CD4-positive, alpha-beta memory T cell (primary cell): ENCODE measurements at regions not wholly inside any gene's neighbourhood (a gene's known extent, or its start where the extent isn't known, plus 50 kb on each side); places are given as distances from the start of the nearest gene placed in this dataset.

ENCODE experiments used
- CTCF ChIA-PET: fragments of 350-600 bp; sonication (Branson Sonifier 250); formaldehyde crosslinking; loops from one replicate; lab custom pipeline; 2021; ENCODE audit warnings: inconsistent platforms; ENCODE audit not compliant: partially characterized antibody; lab: Charles Lee
- POLR2A ChIA-PET: fragments of 350-600 bp; sonication (Branson Sonifier 250); formaldehyde crosslinking; loops from one replicate; lab custom pipeline; 2021; ENCODE audit not compliant: partially characterized antibody; lab: Charles Lee
- DNase-seq, 5 donors: peaks; one replicate each; pipeline versions ENCODE4 v3.0.0 to v3.0.0-alpha.2; 2020 to 2022; ENCODE audit warnings: mixed read lengths in 1 of 5
- H3K27ac ChIP-seq: one replicate; pipeline ENCODE4 v1.7.0; 2013; ENCODE audit warnings: low read depth, low read length
- H3K27me3 ChIP-seq: 2 replicates; pipeline ENCODE4 v1.7.0; 2013; ENCODE audit warnings: mild to moderate bottlenecking, low read length, moderate library complexity; ENCODE audit not compliant: insufficient read depth
- H3K36me3 ChIP-seq: 2 replicates; pipeline ENCODE4 v1.7.0; 2013; ENCODE audit warnings: mild to moderate bottlenecking, low read length, moderate library complexity; ENCODE audit not compliant: insufficient read depth
- H3K4me1 ChIP-seq: 2 replicates; pipeline ENCODE4 v1.7.0; 2013; ENCODE audit warnings: mild to moderate bottlenecking, low read length, moderate library complexity; ENCODE audit not compliant: insufficient read depth
- H3K4me3 ChIP-seq, 2 donors: one replicate each; pipeline ENCODE4 v1.7.0; 2013; ENCODE audit warnings: low read length in 2 of 2, mild to moderate bottlenecking in 1 of 2
- H3K9me3 ChIP-seq, 2 donors: one replicate each; pipeline ENCODE4 v1.7.0; 2013; ENCODE audit warnings: low read length in 2 of 2, control low read depth in 1 of 2; ENCODE audit not compliant: control insufficient read depth in 1 of 2
- H3K27ac Mint-ChIP-seq, 7 donors: one replicate each; pipeline ENCODE4 v1.8.0; 2020 to 2021; ENCODE audit warnings: mixed read lengths in 7 of 7, mild to moderate bottlenecking in 6 of 7, inconsistent platforms in 3 of 7, moderate library complexity in 3 of 7
- H3K27me3 Mint-ChIP-seq, 2 donors: one replicate each; pipeline ENCODE4 v1.8.0; 2020 to 2021; ENCODE audit warnings: mixed read lengths in 2 of 2
- H3K36me3 Mint-ChIP-seq, 2 donors: one replicate each; pipeline ENCODE4 v1.8.0; 2020 to 2021; ENCODE audit warnings: mixed read lengths in 2 of 2, inconsistent platforms in 1 of 2, mild to moderate bottlenecking in 1 of 2
- H3K4me1 Mint-ChIP-seq, 4 donors: one replicate each; pipeline ENCODE4 v1.8.0; 2020 to 2021; ENCODE audit warnings: mixed read lengths in 4 of 4, mild to moderate bottlenecking in 1 of 4
- H3K4me3 Mint-ChIP-seq, 8 donors: one replicate each; pipeline ENCODE4 v1.8.0; 2020 to 2021; ENCODE audit warnings: mixed read lengths in 8 of 8, mild to moderate bottlenecking in 7 of 8, moderate library complexity in 6 of 8, inconsistent platforms in 3 of 8
- H3K9me3 Mint-ChIP-seq, 8 donors: one replicate each; pipeline ENCODE4 v1.8.0; 2020 to 2021; ENCODE audit warnings: mixed read lengths in 8 of 8, mild to moderate bottlenecking in 5 of 8, inconsistent platforms in 3 of 8, moderate library complexity in 1 of 8
- intact Hi-C: fragments of 100-400 bp; cut with micrococcal nuclease; formaldehyde crosslinking; loops from one replicate; pipeline ENCODE4 v1.15.1; 2023

GRCh38 chr9:78590068-78590467 lies 293.1 kb downstream of the PSAT1 start:
- ChIA-PET POLR2A (no interaction called here), CTCF (no interaction called here)
- H3K4me1 Mint-ChIP-seq = no peaks in the 10 kb centered on the region
- H3K27me3 ChIP-seq = no peaks in the 10 kb centered on the region
- H3K36me3 ChIP-seq = no peaks in the 10 kb centered on the region
- peaks cover 0 to 12% (median 2%) of the 10 kb centered on the region in 8 donors for H3K9me3 Mint-ChIP-seq
- no peak overlapping the region for H3K27ac ChIP-seq
- no peaks in the 10 kb centered on the region for H3K36me3 Mint-ChIP-seq
- no peak for DNase-seq
- peaks cover 1 to 2% of the 10 kb centered on the region in 2 donors for H3K27me3 Mint-ChIP-seq
- intact Hi-C loops = no loop called here
- no peak overlapping the region for H3K27ac Mint-ChIP-seq
- H3K4me1 ChIP-seq = no peaks in the 10 kb centered on the region
- no peak overlapping the region for H3K4me3 Mint-ChIP-seq
- no peak overlapping the region for H3K4me3 ChIP-seq
- no peaks in the 10 kb centered on the region for H3K9me3 ChIP-seq

- H3K9me3 Mint-ChIP-seq = peaks cover 0 to 7% (median 3%) of the 10 kb centered on the region in 8 donors
- H3K36me3 ChIP-seq = no peaks in the 10 kb centered on the region
- no peak for DNase-seq
- no peaks in the 10 kb centered on the region for H3K9me3 ChIP-seq
- H3K4me3 ChIP-seq = no peak overlapping the region
- intact Hi-C loops = no loop called here
- peaks cover 1 to 3% of the 10 kb centered on the region in 2 donors for H3K27me3 Mint-ChIP-seq
- no peak overlapping the region for H3K27ac ChIP-seq
- ChIA-PET CTCF (no interaction called here), POLR2A (no interaction called here)
- no peak overlapping the region for H3K27ac Mint-ChIP-seq
- no peaks in the 10 kb centered on the region for H3K36me3 Mint-ChIP-seq
- no peaks in the 10 kb centered on the region for H3K4me1 Mint-ChIP-seq
- no peaks in the 10 kb centered on the region for H3K27me3 ChIP-seq
- H3K4me3 Mint-ChIP-seq = no peak overlapping the region
- no peaks in the 10 kb centered on the region for H3K4me1 ChIP-seq
These were observed 295.9 kb downstream of the PSAT1 start for GRCh38 chr9:78592811-78593210.

- Histone ChIP-seq H3K9me3 (no peaks in the 10 kb centered on the region), H3K27me3 (no peaks in the 10 kb centered on the region), H3K27ac (no peak overlapping the region), H3K36me3 (no peaks in the 10 kb centered on the region), H3K4me3 (no peak overlapping the region), H3K4me1 (no peaks in the 10 kb centered on the region)
- ChIA-PET POLR2A (no interaction called here), CTCF (no interaction called here)
- Mint-ChIP-seq H3K4me3 (no peak overlapping the region), H3K36me3 (no peaks in the 10 kb centered on the region), H3K27ac (no peak overlapping the region), H3K9me3 (peaks cover 0 to 6% (median 0%) of the 10 kb centered on the region in 8 donors), H3K4me1 (no peaks in the 10 kb centered on the region), H3K27me3 (peaks cover 1 to 3% of the 10 kb centered on the region in 2 donors)
- DNase-seq = no peak
- intact Hi-C loops = no loop called here
These were observed 298.4 kb downstream of the PSAT1 start for GRCh38 chr9:78595200-78595945.

- no peak overlapping the region for H3K27ac Mint-ChIP-seq
These were observed 299.4 kb downstream of the PSAT1 start for GRCh38 chr9:78596346-78596745.

GRCh38 chr9:78598120-78598519 lies 301.2 kb downstream of the PSAT1 start:
- H3K36me3 ChIP-seq = no peaks in the 10 kb centered on the region
- CTCF ChIA-PET = no interaction called here
- Mint-ChIP-seq H3K9me3 (peaks cover 0 to 4% (median under 1%) of the 10 kb centered on the region in 8 donors), H3K27ac (no peak overlapping the region), H3K4me1 (no peaks in the 10 kb centered on the region), H3K4me3 (no peak overlapping the region), H3K36me3 (no peaks in the 10 kb centered on the region), H3K27me3 (peaks cover 1 to 3% of the 10 kb centered on the region in 2 donors)
- no peak overlapping the region for H3K4me3 ChIP-seq
- POLR2A ChIA-PET = no interaction called here
- H3K27me3 ChIP-seq = no peaks in the 10 kb centered on the region
- H3K9me3 ChIP-seq = no peaks in the 10 kb centered on the region
- no peak overlapping the region for H3K27ac ChIP-seq
- no peak for DNase-seq
- intact Hi-C loops = no loop called here
- no peaks in the 10 kb centered on the region for H3K4me1 ChIP-seq

More at GRCh38 chr9:78596346-78596745, 299.4 kb downstream of the PSAT1 start:
- H3K36me3 Mint-ChIP-seq = no peaks in the 10 kb centered on the region
- H3K4me1 Mint-ChIP-seq = no peaks in the 10 kb centered on the region
- no peak overlapping the region for H3K4me3 ChIP-seq
- H3K36me3 ChIP-seq = no peaks in the 10 kb centered on the region
- H3K27me3 ChIP-seq = no peaks in the 10 kb centered on the region
- intact Hi-C loops = no loop called here
- no peaks in the 10 kb centered on the region for H3K9me3 ChIP-seq
- no peak overlapping the region for H3K4me3 Mint-ChIP-seq
- peaks cover 0 to 4% (median 0%) of the 10 kb centered on the region in 8 donors for H3K9me3 Mint-ChIP-seq
- no peak overlapping the region for H3K27ac ChIP-seq
- no peaks in the 10 kb centered on the region for H3K4me1 ChIP-seq
- ChIA-PET CTCF (no interaction called here), POLR2A (no interaction called here)
- peaks cover 1 to 3% of the 10 kb centered on the region in 2 donors for H3K27me3 Mint-ChIP-seq
- DNase-seq = no peak

GRCh38 chr9:78599926-78600325 lies 303.0 kb downstream of the PSAT1 start:
- Histone ChIP-seq H3K27me3 (no peaks in the 10 kb centered on the region), H3K4me3 (no peak overlapping the region), H3K27ac (no peak overlapping the region), H3K4me1 (no peaks in the 10 kb centered on the region), H3K36me3 (no peaks in the 10 kb centered on the region), H3K9me3 (no peaks in the 10 kb centered on the region)
- peaks cover 0 to 1% of the 10 kb centered on the region in 2 donors for H3K27me3 Mint-ChIP-seq
- no peak overlapping the region for H3K27ac Mint-ChIP-seq
- intact Hi-C loops = no loop called here
- H3K9me3 Mint-ChIP-seq = peaks cover 0 to 7% (median 3%) of the 10 kb centered on the region in 8 donors
- H3K4me3 Mint-ChIP-seq = no peak overlapping the region
- no peaks in the 10 kb centered on the region for H3K4me1 Mint-ChIP-seq
- H3K36me3 Mint-ChIP-seq = no peaks in the 10 kb centered on the region
- CTCF ChIA-PET = interaction anchor here (1.1 kb wide), 1 partner anchor 16 kb away, joined by 3 read pairs; no protein-coding TSS in a partner anchor
- POLR2A ChIA-PET = no interaction called here
- DNase-seq = no peak

- no peaks in the 10 kb centered on the region for H3K4me1 ChIP-seq
- POLR2A ChIA-PET = no interaction called here
- H3K4me3 ChIP-seq = no peak overlapping the region
- intact Hi-C loops = no loop called here
- no peak for DNase-seq
- H3K9me3 Mint-ChIP-seq = peaks cover 0 to 5% (median 2%) of the 10 kb centered on the region in 8 donors
- no peak overlapping the region for H3K27ac Mint-ChIP-seq
- no peaks in the 10 kb centered on the region for H3K4me1 Mint-ChIP-seq
- H3K27ac ChIP-seq = no peak overlapping the region
- H3K36me3 ChIP-seq = no peaks in the 10 kb centered on the region
- CTCF ChIA-PET = no interaction called here
- no peak overlapping the region for H3K4me3 Mint-ChIP-seq
- peaks cover 0 to under 1% of the 10 kb centered on the region in 2 donors for H3K27me3 Mint-ChIP-seq
- H3K27me3 ChIP-seq = no peaks in the 10 kb centered on the region
- no peaks in the 10 kb centered on the region for H3K9me3 ChIP-seq
- H3K36me3 Mint-ChIP-seq = no peaks in the 10 kb centered on the region
These were observed 305.1 kb downstream of the PSAT1 start for GRCh38 chr9:78601957-78602565.
